HL-60/S4 (cell line): ENCODE measurements at regions not wholly inside any gene's neighbourhood (a gene's known extent, or its start where the extent isn't known, plus 50 kb on each side); places are given as distances from the start of the nearest gene placed in this dataset.

ENCODE experiments used
- in situ Hi-C: fragments of 300-500 bp; cut with MboI; formaldehyde crosslinking; loops from 2 replicates; pipeline ENCODE4 v1.14.3; 2022; ENCODE audit warnings: low sequenced_read_pairs

GRCh38 chr3:16658004-16658924, 53.0 kb upstream of the DAZL start:
- in situ Hi-C loops, result no loop called here

GRCh38 chr3:16658925-16659793, 53.9 kb upstream of the DAZL start:
- in situ Hi-C loops, result no loop called here

- in situ Hi-C loops, result no loop called here
Observed at GRCh38 chr3:16663854-16664712, 58.9 kb upstream of the DAZL start.

GRCh38 chr3:16665282-16665741, 60.1 kb upstream of the DAZL start:
- in situ Hi-C loops, result no loop called here

GRCh38 chr3:16666206-16666605, 61.0 kb upstream of the DAZL start:
- in situ Hi-C loops, result no loop called here

- in situ Hi-C loops, result no loop called here
Observed at GRCh38 chr3:16667633-16668032, 62.4 kb upstream of the DAZL start.

- in situ Hi-C loops, result no loop called here
Observed at GRCh38 chr3:16668776-16669545, 63.7 kb upstream of the DAZL start.

- in situ Hi-C loops, result no loop called here
Observed at GRCh38 chr3:16670191-16670590, 65.0 kb upstream of the DAZL start.

- in situ Hi-C loops, result no loop called here
Observed at GRCh38 chr3:16671690-16672089, 66.5 kb upstream of the DAZL start.

GRCh38 chr3:16673530-16673929, 68.3 kb upstream of the DAZL start:
- in situ Hi-C loops, result no loop called here

GRCh38 chr3:16675805-16676204, 70.6 kb upstream of the DAZL start:
- in situ Hi-C loops, result no loop called here

GRCh38 chr3:16686679-16687078, 81.5 kb upstream of the DAZL start:
- in situ Hi-C loops, result no loop called here

GRCh38 chr3:16687221-16687620, 82.0 kb upstream of the DAZL start:
- in situ Hi-C loops, result no loop called here

GRCh38 chr3:16692486-16693344, 87.5 kb upstream of the DAZL start:
- in situ Hi-C loops, result no loop called here

GRCh38 chr3:16693820-16694219, 88.6 kb upstream of the DAZL start:
- in situ Hi-C loops, result no loop called here

- in situ Hi-C loops, result no loop called here
Observed at GRCh38 chr3:16695710-16696109, 90.5 kb upstream of the DAZL start.

- in situ Hi-C loops, result no loop called here
Observed at GRCh38 chr3:16697443-16698147, 92.4 kb upstream of the DAZL start.

GRCh38 chr3:16700651-16701050, 95.4 kb upstream of the DAZL start:
- in situ Hi-C loops, result no loop called here
